NB4 (cell line): ENCODE measurements at regions not wholly inside any gene's neighbourhood (a gene's known extent, or its start where the extent isn't known, plus 50 kb on each side); places are given as distances from the start of the nearest gene placed in this dataset.

Source experiments
- POLR2A ChIP-seq: IDR thresholded peaks from 2 replicates; pipeline ENCODE4 v1.6.1; 2011; ENCODE audit warnings: mild to moderate bottlenecking; ENCODE audit not compliant: insufficient read length; ENCODE audit errors: extremely low read depth
- TF ChIP-seq, protein P1 (sequence below): IDR thresholded peaks from one replicate; pipeline ENCODE4 v1.5.1; 2012; ENCODE audit warnings: low read depth, low read length

GRCh38 chr1:38291336-38291735 is 244.7 kb upstream of the POU3F1 start:
- TF ChIP-seq, protein P1, sequence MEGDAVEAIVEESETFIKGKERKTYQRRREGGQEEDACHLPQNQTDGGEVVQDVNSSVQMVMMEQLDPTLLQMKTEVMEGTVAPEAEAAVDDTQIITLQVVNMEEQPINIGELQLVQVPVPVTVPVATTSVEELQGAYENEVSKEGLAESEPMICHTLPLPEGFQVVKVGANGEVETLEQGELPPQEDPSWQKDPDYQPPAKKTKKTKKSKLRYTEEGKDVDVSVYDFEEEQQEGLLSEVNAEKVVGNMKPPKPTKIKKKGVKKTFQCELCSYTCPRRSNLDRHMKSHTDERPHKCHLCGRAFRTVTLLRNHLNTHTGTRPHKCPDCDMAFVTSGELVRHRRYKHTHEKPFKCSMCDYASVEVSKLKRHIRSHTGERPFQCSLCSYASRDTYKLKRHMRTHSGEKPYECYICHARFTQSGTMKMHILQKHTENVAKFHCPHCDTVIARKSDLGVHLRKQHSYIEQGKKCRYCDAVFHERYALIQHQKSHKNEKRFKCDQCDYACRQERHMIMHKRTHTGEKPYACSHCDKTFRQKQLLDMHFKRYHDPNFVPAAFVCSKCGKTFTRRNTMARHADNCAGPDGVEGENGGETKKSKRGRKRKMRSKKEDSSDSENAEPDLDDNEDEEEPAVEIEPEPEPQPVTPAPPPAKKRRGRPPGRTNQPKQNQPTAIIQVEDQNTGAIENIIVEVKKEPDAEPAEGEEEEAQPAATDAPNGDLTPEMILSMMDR, result no peak
- TF ChIP-seq POLR2A, result no peak
